ENCODE measurements at regions not wholly inside any gene's neighbourhood (a gene's known extent, or its start where the extent isn't known, plus 50 kb on each side); places are given as distances from the start of the nearest gene placed in this dataset.

DNA sequence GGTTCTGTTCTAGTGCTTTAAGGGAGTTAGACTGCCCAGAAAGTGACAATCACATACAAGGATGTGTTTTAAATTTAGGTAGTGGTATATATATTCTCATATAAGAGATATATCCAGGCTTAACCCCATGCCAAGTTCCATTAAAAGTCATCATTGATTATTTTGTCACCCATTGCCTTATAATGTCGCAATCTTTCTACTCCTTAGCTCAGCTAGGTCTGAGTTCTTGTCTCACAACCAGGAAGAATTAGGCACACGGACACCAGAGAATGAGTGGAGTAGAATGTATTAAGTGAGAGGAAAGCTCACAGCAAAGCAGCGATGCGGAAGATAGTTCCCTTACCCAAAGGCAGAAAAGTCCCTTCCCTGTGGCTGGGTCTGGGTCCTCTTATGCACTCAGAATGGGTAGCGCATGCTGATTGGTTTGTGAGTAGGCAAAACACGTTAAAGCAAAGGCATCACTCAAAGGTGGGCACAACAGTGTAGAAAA, 197.2 kb upstream of the AHR start:
- Histone ChIP-seq H3K9ac (no peak overlapping the region), H3K9me3 (ENCODE audit: control insufficient read depth, low read length) (no peaks in the 10 kb centered on the region), H3K27ac (no peak overlapping the region), H3K36me3 (ENCODE audit: control insufficient read depth, insufficient read depth, low read length) (no peaks in the 10 kb centered on the region), H3K4me1 (no peaks in the 10 kb centered on the region), H3K27me3 (ENCODE audit: control insufficient read depth, insufficient read depth, low read length) (no peaks in the 10 kb centered on the region), H3K4me3 (ENCODE audit: low read depth, low read length) (no peak overlapping the region), H2AFZ (no peak overlapping the region), H3K4me2 (ENCODE audit: low read length) (no peak overlapping the region), H3K79me2 (no peaks in the 10 kb centered on the region)
- TF ChIP-seq, protein P1, sequence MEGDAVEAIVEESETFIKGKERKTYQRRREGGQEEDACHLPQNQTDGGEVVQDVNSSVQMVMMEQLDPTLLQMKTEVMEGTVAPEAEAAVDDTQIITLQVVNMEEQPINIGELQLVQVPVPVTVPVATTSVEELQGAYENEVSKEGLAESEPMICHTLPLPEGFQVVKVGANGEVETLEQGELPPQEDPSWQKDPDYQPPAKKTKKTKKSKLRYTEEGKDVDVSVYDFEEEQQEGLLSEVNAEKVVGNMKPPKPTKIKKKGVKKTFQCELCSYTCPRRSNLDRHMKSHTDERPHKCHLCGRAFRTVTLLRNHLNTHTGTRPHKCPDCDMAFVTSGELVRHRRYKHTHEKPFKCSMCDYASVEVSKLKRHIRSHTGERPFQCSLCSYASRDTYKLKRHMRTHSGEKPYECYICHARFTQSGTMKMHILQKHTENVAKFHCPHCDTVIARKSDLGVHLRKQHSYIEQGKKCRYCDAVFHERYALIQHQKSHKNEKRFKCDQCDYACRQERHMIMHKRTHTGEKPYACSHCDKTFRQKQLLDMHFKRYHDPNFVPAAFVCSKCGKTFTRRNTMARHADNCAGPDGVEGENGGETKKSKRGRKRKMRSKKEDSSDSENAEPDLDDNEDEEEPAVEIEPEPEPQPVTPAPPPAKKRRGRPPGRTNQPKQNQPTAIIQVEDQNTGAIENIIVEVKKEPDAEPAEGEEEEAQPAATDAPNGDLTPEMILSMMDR (IDR thresholded peaks at IDR 0.05): no peak

DNA sequence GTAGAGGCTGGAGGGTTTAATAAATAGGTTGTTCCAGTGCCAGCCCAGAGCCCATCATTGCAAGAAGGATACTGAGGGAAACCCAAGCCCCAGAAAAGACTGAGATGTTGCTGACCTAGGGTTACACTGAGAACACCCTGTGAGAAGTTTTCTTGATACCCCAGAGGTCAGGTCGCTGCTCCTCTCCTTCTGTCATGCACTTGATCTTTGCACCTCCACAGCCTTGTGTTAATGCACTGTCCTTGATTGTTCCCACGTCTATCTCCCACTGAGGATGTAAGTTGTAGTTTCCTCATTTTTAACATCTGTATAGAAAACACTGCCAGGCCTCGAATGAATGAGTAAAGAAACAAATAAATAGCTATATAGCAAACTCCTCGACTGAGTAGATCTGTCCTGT, 195.3 kb upstream of the AHR start:
- H3K27ac ChIP-seq: no peak overlapping the region
- no peak overlapping the region for H3K4me3 ChIP-seq (ENCODE audit: low read depth, low read length)
- H3K79me2 ChIP-seq: no peaks in the 10 kb centered on the region
- H3K4me1 ChIP-seq: no peaks in the 10 kb centered on the region
- H3K27me3 ChIP-seq (ENCODE audit: control insufficient read depth, insufficient read depth, low read length): no peaks in the 10 kb centered on the region
- no peaks in the 10 kb centered on the region for H3K36me3 ChIP-seq (ENCODE audit: control insufficient read depth, insufficient read depth, low read length)
- no peak overlapping the region for H3K9ac ChIP-seq
- no peak overlapping the region for H2AFZ ChIP-seq
- H3K4me2 ChIP-seq (ENCODE audit: low read length): no peak overlapping the region
- TF ChIP-seq, protein P1 (IDR thresholded peaks at IDR 0.05): no peak
- no peaks in the 10 kb centered on the region for H3K9me3 ChIP-seq (ENCODE audit: control insufficient read depth, low read length)

DNA sequence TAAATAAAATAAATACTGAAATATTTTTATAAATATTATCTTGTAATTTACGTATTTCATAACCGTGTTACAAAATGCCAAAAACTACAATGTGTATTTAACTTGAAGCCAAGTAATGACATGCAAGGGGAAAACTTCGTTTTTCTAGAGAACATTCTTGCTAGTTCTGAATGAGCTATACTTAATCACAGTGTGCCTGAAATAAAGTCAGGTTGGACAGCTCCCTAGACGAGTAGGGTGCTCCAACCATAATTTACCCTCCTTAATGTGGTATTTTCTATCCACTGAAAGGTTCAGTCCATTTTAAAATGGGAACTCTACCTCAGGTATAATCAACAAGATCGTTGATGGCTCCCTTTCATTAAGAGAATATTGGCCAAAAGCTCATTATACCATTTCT, 194.5 kb upstream of the AHR start:
- H3K79me2 ChIP-seq: no peaks in the 10 kb centered on the region
- H2AFZ ChIP-seq: no peak overlapping the region
- no peaks in the 10 kb centered on the region for H3K9me3 ChIP-seq (ENCODE audit: control insufficient read depth, low read length)
- no peak overlapping the region for H3K4me2 ChIP-seq (ENCODE audit: low read length)
- no peak overlapping the region for H3K4me3 ChIP-seq (ENCODE audit: low read depth, low read length)
- no peaks in the 10 kb centered on the region for H3K36me3 ChIP-seq (ENCODE audit: control insufficient read depth, insufficient read depth, low read length)
- H3K9ac ChIP-seq: no peak overlapping the region
- TF ChIP-seq, protein P1 (IDR thresholded peaks at IDR 0.05): no peak
- no peak overlapping the region for H3K27ac ChIP-seq
- no peaks in the 10 kb centered on the region for H3K4me1 ChIP-seq
- no peaks in the 10 kb centered on the region for H3K27me3 ChIP-seq (ENCODE audit: control insufficient read depth, insufficient read depth, low read length)

DNA sequence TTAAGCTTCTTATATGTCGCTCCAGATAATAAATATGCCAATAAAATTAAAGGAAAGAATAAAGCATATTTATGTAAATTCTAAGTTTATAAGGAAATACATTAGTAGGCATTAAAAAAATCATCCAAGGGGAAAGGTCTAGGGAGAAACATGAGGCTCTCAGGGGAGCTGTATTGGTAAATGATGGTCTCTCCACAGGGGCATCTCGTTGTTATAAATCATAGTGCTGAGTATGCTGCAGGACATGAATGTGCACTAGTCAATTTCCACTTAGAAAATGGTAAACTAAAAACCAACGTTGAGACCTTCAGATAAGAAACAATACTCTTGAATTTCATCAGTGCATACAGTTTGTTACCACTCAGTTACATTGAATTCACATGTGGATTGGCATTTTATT, 194.0 kb upstream of the AHR start:
- Histone ChIP-seq H3K36me3 (ENCODE audit: control insufficient read depth, insufficient read depth, low read length) (no peaks in the 10 kb centered on the region), H2AFZ (no peak overlapping the region), H3K27me3 (ENCODE audit: control insufficient read depth, insufficient read depth, low read length) (no peaks in the 10 kb centered on the region), H3K27ac (no peak overlapping the region), H3K9me3 (ENCODE audit: control insufficient read depth, low read length) (no peaks in the 10 kb centered on the region), H3K9ac (no peak overlapping the region), H3K4me1 (no peaks in the 10 kb centered on the region), H3K4me2 (ENCODE audit: low read length) (no peak overlapping the region), H3K4me3 (ENCODE audit: low read depth, low read length) (no peak overlapping the region), H3K79me2 (no peaks in the 10 kb centered on the region)
- TF ChIP-seq, protein P1 (IDR thresholded peaks at IDR 0.05): no peak

DNA sequence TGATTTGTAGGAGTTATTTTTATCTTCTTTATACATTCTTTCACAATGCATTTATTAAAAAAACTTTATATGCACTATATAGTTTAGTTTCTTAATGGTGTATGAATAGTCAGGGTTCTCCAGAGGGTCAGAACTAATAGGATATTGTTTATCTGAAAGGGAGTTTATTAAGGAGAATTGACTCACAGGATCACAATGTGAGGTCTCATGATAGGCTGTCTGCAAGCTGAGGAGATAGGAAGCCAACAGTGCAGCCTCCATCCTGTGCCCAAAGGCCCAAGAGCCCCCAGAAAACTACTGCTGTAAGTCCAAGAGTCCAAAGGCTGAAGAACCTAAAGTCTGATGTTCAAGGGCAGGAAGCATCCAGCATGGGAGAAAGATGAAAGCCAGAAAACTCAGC, 192.8 kb upstream of the AHR start:
- no peaks in the 10 kb centered on the region for H3K9me3 ChIP-seq (ENCODE audit: control insufficient read depth, low read length)
- no peaks in the 10 kb centered on the region for H3K36me3 ChIP-seq (ENCODE audit: control insufficient read depth, insufficient read depth, low read length)
- H3K4me2 ChIP-seq (ENCODE audit: low read length): no peak overlapping the region
- TF ChIP-seq, protein P1 (IDR thresholded peaks at IDR 0.05): no peak
- no peak overlapping the region for H3K9ac ChIP-seq
- no peaks in the 10 kb centered on the region for H3K27me3 ChIP-seq (ENCODE audit: control insufficient read depth, insufficient read depth, low read length)
- no peak overlapping the region for H3K27ac ChIP-seq
- H3K79me2 ChIP-seq: no peaks in the 10 kb centered on the region
- H2AFZ ChIP-seq: no peak overlapping the region
- H3K4me3 ChIP-seq (ENCODE audit: low read depth, low read length): no peak overlapping the region
- H3K4me1 ChIP-seq: no peaks in the 10 kb centered on the region

Data from parathyroid adenoma (tissue), 2 donors.